GM10266 (cell line): ENCODE measurements at regions not wholly inside any gene's neighbourhood (a gene's known extent, or its start where the extent isn't known, plus 50 kb on each side); places are given as distances from the start of the nearest gene placed in this dataset.

Experiments
- DNase-seq: peaks from one replicate; pipeline ENCODE4 v3.0.0; 2012; ENCODE audit errors: extremely low spot score
- TF ChIP-seq, protein P1 (sequence below): IDR thresholded peaks from 2 replicates; pipeline ENCODE4 v1.5.1; 2012; ENCODE audit warnings: mild to moderate bottlenecking, low read depth; ENCODE audit not compliant: control insufficient read depth, insufficient read depth; ENCODE audit errors: missing control alignments

DNA sequence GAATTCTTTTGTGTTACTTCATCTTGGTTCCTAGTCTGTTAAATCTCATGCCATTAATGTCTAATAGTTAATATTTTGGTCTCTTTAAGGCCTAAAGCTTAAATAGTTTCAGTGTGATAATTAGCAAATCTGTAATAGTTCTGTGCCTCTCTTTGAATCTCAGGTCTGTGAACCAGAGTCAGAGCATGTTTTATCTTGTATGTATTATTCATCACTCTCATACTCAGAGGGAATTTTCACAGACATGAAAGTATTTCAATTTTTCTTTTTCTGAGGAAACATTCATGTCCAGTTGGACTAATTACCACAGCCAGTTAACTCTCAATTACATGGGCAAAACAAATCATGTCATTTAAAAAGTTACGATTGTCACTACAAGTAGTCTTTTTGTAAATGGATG, 931.9 kb upstream of the SLC39A10 start:
- DNase-seq = no peak
- TF ChIP-seq, protein P1, sequence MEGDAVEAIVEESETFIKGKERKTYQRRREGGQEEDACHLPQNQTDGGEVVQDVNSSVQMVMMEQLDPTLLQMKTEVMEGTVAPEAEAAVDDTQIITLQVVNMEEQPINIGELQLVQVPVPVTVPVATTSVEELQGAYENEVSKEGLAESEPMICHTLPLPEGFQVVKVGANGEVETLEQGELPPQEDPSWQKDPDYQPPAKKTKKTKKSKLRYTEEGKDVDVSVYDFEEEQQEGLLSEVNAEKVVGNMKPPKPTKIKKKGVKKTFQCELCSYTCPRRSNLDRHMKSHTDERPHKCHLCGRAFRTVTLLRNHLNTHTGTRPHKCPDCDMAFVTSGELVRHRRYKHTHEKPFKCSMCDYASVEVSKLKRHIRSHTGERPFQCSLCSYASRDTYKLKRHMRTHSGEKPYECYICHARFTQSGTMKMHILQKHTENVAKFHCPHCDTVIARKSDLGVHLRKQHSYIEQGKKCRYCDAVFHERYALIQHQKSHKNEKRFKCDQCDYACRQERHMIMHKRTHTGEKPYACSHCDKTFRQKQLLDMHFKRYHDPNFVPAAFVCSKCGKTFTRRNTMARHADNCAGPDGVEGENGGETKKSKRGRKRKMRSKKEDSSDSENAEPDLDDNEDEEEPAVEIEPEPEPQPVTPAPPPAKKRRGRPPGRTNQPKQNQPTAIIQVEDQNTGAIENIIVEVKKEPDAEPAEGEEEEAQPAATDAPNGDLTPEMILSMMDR = no peak

DNA sequence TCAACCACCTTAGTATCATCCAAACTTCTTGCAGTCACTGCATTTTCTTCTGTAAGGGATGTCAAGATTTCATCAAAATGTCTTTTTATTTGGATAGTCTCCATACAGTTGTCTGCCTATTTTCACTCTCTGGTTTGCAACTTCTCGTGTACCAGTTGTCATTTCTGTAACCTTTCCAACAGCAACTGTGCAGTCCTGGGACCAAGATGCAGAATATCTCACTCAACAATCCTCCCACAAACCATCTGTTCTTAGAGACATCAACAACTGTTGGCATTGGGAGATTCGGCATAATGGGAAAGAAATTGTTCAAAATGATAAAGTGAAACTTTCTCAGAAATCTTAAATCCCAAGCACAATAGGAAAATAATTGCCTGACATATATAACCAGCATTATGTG, 933.6 kb upstream of the SLC39A10 start:
- TF ChIP-seq, protein P1 = no peak
- no peak for DNase-seq

DNA sequence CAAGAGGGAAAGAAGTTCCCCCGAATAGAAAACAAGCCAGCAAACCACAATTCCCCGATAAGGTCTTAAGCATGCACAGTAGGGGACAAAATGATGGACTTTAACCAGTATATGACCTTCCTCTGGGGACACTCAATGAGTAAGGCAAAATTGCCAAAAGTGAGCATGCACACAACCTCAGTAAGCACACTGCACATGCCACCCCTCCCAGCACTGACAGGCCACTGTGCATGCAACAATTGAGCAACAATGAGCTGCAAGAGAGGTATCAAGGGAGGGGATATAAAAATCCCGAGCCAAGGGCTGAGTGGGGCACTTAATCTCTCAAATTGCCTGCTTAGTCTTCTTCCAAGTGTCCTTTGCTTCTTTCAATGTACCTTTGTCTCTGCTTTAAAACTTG, 935.8 kb upstream of the SLC39A10 start:
- TF ChIP-seq, protein P1 = no peak
- DNase-seq = no peak

DNA sequence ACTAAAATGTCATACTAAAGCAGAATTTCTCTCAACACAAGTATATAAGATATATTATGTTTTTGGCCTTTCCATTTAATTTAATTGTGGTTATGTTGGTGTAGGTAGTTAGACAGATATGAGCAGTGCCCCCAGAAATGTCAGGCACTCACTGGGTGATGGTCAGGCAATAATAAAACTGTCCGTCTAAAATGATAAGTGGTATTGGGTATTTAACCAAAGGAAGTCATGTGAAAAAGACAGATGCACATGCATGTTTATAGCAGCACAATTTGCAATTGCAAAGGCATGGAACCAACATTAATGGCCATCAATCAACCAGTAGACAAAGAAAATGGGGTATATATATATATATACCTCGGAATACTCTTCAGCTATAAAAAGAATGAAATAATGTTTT, 936.6 kb upstream of the SLC39A10 start:
- DNase-seq = no peak
- TF ChIP-seq, protein P1 = no peak

DNA sequence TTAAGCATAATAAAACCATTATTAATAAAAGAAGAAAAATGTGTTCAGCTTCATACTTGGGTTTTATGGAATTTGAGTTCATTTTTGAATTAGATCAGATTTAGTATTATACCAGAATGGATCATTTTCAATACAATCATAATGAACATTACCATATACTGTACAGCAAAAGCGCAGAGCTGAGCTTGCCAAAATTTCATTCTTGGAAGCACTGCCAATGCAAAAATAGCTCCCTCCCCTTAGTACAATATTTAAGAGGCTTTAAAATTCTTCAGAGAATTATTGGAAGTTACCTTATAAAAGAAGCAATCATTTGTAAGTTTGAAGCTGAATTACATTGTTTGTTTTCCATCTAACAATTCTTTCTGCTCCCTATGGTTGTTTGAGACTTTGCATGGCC, 938.1 kb upstream of the SLC39A10 start:
- DNase-seq = no peak
- TF ChIP-seq, protein P1 = no peak

DNA sequence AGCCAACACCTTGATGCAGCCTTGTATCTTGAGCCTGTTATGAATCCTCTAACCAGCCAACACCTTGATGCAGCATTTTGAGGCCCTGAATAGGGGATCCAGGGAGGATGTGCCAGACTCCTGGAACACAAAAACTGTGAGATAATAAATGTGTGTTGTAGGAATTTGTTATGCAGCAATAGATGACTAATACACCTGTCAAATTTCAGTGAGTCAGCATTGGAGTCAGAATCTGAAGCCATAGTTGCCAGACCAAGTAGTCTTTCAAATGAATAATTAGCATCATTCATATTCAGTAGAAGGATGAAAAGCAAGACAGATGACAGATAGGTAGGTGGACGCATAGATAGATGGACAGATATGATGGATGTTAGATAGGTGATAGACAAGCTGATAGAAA, 942.5 kb upstream of the SLC39A10 start:
- TF ChIP-seq, protein P1 = no peak
- DNase-seq = no peak

DNA sequence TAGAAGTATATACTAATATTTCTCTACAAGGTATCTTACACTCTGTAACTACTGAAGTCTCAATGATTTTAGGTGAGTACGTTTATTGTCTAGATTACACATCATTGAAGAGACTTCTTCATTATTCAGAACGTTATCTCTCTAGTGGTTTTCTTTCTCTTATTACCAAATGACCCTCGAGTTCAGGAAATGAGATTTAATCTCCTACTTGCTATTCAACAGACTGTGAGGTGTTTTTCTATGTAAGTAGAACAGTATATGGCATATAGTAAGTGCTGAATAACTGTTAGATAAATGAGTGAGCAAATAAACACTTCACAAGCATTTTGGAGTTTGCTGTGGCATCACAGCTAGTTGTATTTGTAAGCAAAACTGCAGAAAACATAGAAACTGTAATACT, 947.2 kb upstream of the SLC39A10 start:
- TF ChIP-seq, protein P1 = no peak

More for the DNA sequence above, 947.2 kb upstream of the SLC39A10 start:
- DNase-seq = no peak
